ENCODE measurements at regions not wholly inside any gene's neighbourhood (a gene's known extent, or its start where the extent isn't known, plus 50 kb on each side); places are given as distances from the start of the nearest gene placed in this dataset.

- DNase-seq = no peak
These were observed 1524.7 kb upstream of the TMEM132C start for GRCh38 chr12:126742241-126742641.

- DNase-seq = peak; percentile 55
These were observed 1519.3 kb upstream of the TMEM132C start for GRCh38 chr12:126747530-126748149.

GRCh38 chr12:126752021-126752420, 1514.9 kb upstream of the TMEM132C start:
- DNase-seq = no peak

GRCh38 chr12:126757326-126757725, 1509.6 kb upstream of the TMEM132C start:
- DNase-seq = no peak

GRCh38 chr12:126760092-126760491, 1506.9 kb upstream of the TMEM132C start:
- DNase-seq = no peak

GRCh38 chr12:126761420-126761819, 1505.5 kb upstream of the TMEM132C start:
- no peak for DNase-seq

GRCh38 chr12:126762150-126762549, 1504.8 kb upstream of the TMEM132C start:
- no peak for DNase-seq

- no peak for DNase-seq
These were observed 1503.6 kb upstream of the TMEM132C start for GRCh38 chr12:126763359-126763758.

- DNase-seq = no peak
These were observed 1499.6 kb upstream of the TMEM132C start for GRCh38 chr12:126767334-126767733.

- peak; percentile 68 for DNase-seq
These were observed 1498.5 kb upstream of the TMEM132C start for GRCh38 chr12:126768517-126768916.

- DNase-seq = no peak
These were observed 1496.8 kb upstream of the TMEM132C start for GRCh38 chr12:126770188-126770587.

GRCh38 chr12:126772171-126772864, 1494.7 kb upstream of the TMEM132C start:
- DNase-seq = peak; percentile 90

GRCh38 chr12:126773012-126773411, 1494.0 kb upstream of the TMEM132C start:
- DNase-seq = no peak

- no peak for DNase-seq
These were observed 1493.5 kb upstream of the TMEM132C start for GRCh38 chr12:126773491-126773890.

GRCh38 chr12:126776026-126776655, 1490.8 kb upstream of the TMEM132C start:
- DNase-seq = no peak

GRCh38 chr12:126780343-126780742, 1486.6 kb upstream of the TMEM132C start:
- DNase-seq = no peak

GRCh38 chr12:126781593-126781992, 1485.4 kb upstream of the TMEM132C start:
- DNase-seq = no peak

- DNase-seq = no peak
These were observed 1484.9 kb upstream of the TMEM132C start for GRCh38 chr12:126782083-126782482.

GRCh38 chr12:126784328-126784921, 1482.5 kb upstream of the TMEM132C start:
- DNase-seq = peak; percentile 35

- DNase-seq = no peak
These were observed 1477.0 kb upstream of the TMEM132C start for GRCh38 chr12:126789963-126790362.

GRCh38 chr12:126791122-126791521, 1475.8 kb upstream of the TMEM132C start:
- DNase-seq = no peak

- no peak for DNase-seq
These were observed 1474.6 kb upstream of the TMEM132C start for GRCh38 chr12:126792411-126792810.

- DNase-seq = no peak
These were observed 1469.4 kb upstream of the TMEM132C start for GRCh38 chr12:126797525-126797924.

GRCh38 chr12:126798449-126798848, 1468.5 kb upstream of the TMEM132C start:
- DNase-seq = no peak

Data from CD4-positive, alpha-beta T cell treated with Interleukin-4 for 4 hours (primary cell).